GM21576 (cell line): ENCODE measurements at regions not wholly inside any gene's neighbourhood (a gene's known extent, or its start where the extent isn't known, plus 50 kb on each side); places are given as distances from the start of the nearest gene placed in this dataset.
"Not testable (repeated sequence)": the region's sequence is repeated elsewhere in the genome, so short reads cannot be mapped to it uniquely, and the experiment has no call there.

Source experiments
- ATAC-seq: cut with Tn5 transposase; IDR thresholded peaks from one replicate; pipeline ENCODE4 v1.9.1; 2021; ENCODE audit warnings: mild to moderate bottlenecking, moderate library complexity; ENCODE audit not compliant: unreplicated experiment

DNA sequence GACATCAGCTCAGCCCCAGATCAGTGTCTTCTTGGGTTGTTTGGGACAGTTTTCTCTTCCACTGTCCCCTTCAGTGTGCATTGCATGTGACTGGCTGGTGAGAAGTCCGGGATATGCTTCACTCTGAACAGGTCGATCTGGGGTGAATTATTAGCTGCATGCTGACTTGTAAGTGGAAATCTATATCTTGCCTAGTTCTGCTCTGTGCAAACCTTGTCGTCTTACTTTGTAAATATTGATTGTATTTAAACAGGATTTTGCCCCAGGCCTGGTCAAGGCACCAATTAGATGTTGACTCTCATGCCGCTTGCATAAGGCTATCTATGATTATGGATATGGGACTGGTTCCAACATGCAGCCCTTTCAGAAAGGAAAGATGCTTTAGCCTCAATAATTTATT, 669.7 kb downstream of the TYW1 start:
- ATAC-seq = not testable (repeated sequence)

DNA sequence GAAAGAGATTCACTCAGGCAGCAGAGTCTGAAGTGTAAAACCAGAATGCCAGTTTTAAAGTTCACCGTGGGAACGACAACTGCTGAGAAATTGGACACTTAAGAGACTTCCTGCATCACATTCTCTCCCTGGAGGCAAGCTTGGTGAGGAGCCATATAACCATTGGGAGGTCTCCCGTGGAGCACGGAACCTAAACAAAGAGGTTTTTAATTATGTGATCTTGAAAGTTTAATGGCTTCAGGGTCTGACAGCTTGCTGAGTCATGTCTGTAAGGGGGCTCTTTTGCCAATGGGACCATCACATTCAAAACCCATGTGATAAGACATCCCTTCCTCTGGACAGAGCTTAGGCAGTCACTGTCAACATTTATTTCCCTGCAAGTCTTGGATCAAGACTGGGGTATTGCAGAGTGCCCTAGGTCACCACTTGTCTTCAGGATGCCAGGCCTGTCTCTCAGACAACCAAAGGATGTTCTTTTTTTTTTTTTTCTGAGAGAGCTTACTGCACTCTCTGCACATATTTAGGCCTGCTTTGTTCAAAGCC, 674.4 kb downstream of the TYW1 start:
- no peak for ATAC-seq

DNA sequence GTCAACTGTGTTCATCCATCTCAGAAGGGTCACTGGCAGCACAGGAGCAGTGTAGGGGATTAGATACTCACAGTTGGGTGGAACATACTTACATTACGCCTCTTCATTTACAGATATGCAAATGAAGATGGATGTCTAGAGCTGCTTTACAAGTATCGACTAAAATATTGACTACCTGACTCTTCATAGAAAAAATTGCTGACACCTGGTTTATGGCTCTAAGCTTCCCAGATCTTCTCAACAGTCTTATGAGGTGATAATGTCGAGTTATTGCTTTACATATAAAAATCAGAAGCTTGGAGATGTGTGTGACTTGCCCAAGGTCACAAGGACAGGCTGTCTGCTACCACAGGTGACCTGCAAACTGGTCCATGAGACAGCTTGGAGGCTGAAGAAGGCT, 677.2 kb downstream of the TYW1 start:
- ATAC-seq = no peak

DNA sequence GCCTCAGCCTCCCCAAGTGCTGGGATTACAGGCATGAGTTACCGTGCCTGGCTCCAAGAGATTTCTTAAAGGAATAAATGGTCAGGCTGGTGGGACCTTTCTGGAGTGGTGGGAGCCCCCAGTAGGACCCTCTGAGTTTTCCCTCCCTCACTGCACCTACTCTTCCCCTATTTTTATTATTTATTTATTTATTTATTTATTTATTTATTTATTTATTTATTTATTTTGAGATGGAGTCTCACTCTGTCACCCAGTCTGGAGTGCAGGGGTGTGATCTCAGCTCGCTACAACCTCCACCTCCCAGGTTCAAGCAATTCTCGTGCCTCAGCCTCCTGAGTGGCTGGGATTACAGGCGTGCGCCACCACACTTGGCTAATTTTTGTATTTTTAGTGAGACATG, 678.2 kb downstream of the TYW1 start:
- ATAC-seq = not testable (repeated sequence)

DNA sequence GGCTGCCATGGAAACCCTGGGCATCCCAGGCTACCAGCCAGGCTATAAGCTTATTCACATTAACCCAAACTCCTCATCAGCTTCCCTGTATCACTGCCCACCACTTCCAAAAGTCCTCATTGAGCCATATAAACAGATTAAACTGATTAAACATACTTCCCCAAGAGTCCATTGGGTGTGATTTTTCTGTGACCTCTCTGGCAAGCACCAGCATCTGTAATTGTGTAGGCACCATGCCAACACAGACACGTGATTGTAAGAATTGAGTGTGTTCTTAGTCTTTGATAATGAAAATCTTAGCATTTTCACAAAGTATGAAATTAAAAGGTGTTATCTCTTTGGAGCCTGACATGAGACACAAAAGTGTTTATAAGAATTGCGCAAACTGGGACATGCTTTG, 679.3 kb downstream of the TYW1 start:
- no peak for ATAC-seq

DNA sequence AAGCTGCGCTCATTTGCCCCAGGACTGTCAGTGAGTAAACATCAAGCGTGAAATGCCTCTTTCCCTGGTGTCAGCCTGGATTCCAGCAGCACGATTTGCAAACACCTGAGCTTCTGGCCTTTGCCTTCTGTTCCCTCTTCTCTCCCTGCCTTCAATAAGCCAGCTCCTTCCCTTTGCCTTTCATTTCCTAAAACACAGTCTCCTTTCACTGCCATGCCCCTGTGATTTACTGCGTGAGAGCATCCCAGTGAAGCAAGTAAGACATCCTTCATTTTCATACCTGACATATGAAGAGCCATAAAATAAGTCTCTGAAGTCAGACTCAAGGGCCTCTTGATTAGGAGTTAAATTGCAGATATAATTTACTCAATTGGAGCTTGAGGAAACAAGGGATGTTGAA, 681.8 kb downstream of the TYW1 start:
- no peak for ATAC-seq

DNA sequence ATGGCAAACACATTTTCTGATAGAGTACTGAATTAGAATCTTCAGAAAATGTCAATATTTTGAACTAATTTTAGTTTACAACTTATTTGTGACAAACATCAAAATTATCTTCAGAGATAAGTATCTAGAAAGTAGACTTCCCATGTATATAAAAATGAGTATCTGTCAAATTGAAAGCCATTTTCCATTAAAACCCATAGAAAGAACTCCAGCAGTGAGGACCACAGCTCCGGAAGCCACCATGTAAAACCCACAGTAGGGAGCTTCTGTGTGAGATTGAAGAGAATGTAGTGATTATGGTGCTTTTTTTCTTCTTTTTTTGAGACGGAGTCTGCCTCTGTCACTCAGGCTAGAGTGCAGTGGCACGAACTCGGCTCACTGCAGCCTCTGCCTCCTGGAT, 687.0 kb downstream of the TYW1 start:
- no peak for ATAC-seq

- ATAC-seq = no peak
Observed at GRCh38 chr7:67690700-67691099, 694.1 kb downstream of the TYW1 start.

- no peak for ATAC-seq
Observed at GRCh38 chr7:67692425-67692824, 695.8 kb downstream of the TYW1 start.

DNA sequence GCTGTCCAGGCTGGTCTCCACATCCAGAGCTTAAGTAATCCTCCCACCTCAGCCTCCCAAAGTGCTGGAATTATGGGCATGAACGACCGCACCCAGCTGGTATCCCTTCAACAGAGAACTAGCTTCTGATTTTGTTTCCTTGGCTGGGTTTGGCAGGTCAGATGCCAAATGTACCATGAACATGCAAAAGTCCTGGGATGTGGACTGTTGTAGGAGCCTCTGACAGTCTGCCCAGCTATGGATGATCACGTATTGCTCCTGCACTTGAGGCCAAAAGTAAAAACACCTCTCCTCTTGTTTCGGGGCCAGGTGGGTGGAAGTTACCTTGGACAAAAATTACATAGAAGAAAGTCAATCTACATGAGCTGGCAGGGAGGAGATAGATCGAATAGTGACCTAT, 699.5 kb downstream of the TYW1 start:
- ATAC-seq = no peak

GRCh38 chr7:67696878-67697277, 700.2 kb downstream of the TYW1 start:
- no peak for ATAC-seq

GRCh38 chr7:67698354-67698753, 701.7 kb downstream of the TYW1 start:
- ATAC-seq = no peak

GRCh38 chr7:67705850-67706249, 709.2 kb downstream of the TYW1 start:
- ATAC-seq = no peak

DNA sequence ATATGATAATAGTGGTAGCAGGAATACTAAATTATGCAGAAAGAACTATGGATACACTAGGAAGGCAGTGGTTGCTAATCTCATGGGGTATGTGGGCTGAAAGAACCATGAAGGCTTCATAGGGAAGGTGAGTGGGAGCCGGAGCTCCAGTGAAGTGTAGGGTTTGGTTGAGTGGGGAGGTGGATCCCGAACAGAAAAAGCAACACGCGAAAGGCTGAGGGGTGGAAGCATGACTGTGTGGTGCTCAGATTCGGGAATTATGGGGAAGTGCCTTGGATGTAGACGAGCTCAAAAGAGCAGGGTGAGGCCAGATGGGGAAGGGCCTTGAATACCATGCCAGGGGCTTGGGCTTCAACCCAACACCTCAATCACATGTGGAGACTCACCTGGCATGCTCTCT, 715.1 kb downstream of the TYW1 start:
- no peak for ATAC-seq

DNA sequence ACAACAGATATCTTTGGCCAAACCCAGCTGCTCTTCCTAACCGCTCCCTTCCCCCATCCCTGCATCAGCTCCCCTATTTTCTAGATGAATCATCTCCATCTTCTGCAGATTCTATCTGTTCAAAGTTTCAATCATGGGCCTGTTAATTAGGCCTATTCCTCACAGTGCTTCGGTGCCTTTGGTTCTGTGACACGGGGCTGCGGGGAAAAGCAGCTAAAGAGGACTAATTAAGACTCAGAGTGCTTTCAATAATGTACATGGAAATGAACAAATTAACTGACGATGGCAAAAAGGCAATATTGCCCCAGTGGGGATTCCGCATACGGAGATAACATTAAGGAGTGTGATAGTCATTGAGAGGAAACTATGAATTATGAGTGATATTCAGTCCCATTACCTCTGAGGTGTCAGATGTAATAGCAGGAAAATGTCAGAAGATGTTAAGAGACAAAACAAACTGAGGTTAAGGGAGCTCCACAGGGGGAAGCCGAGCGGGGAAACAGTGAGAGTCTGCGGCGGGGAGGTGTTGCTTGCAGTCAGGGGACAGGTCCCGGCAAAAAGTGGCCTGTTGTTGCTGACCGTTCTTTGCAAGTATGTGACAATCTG, 716.9 kb downstream of the TYW1 start:
- no peak for ATAC-seq

DNA sequence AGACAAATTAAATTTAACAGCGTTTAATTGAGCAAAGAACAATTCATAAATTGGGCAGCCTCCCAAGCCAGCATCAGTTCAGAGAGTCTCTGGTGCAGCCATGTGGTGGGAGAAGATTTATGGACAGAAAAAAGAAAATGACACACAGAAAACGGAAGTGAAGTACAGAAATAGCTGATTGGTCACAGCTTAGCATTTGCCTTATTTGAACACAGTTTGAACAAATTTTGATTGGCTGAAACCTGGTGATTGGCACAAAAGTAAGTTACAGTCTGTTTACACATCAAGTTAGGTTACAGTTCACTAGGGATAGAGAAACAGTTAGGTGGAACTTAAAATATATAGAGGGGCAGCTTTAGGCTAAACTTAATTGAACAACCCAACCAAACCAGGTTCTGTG, 720.1 kb downstream of the TYW1 start:
- no peak for ATAC-seq

- no peak for ATAC-seq
Observed at GRCh38 chr7:67723591-67723990, 727.0 kb downstream of the TYW1 start.

GRCh38 chr7:67724435-67724834, 727.8 kb downstream of the TYW1 start:
- ATAC-seq = no peak

- no peak for ATAC-seq
Observed at GRCh38 chr7:67724955-67725354, 728.3 kb downstream of the TYW1 start.

DNA sequence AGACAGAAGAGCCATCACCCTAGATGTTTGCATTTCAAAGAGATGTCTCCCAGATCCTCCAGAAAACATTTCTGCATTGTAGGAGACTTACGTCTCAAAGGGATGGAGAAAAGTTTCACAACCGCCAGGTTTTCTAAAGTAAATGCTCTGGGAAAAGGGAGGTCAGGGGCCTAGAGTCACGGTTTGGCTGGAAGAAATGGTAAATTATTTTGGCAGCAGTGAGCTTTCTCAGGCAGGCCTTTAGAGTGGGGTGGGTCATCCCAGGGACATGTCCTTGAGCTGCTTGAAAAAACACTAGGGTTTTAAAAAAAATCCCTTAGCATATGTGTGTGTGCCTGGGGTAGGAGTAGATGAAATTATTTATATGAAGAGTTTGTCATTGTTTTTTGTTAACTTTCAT, 728.8 kb downstream of the TYW1 start:
- no peak for ATAC-seq

- no peak for ATAC-seq
Observed at GRCh38 chr7:67729771-67730170, 733.1 kb downstream of the TYW1 start.

DNA sequence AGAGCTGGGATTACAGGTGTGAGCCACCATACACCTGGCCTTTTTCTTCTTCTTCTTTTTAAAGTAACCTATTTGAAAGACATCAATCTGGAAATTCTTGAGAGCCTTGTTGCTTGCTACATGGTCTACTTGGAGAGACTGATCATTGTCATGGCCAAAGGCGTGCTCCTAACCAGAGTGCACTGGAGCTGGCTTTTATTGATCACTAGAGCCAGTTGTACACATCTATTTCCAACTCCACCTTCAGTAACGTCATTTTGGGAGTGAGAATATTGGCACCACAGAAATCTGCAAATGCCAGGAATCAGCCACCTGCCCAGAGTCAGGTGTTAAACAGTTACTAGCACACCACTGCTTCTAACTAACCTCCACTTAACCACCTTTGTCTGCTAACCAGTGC, 735.1 kb downstream of the TYW1 start:
- ATAC-seq = no peak

- ATAC-seq = no peak
Observed at GRCh38 chr7:67732898-67733297, 736.3 kb downstream of the TYW1 start.
